SKM-1 treated with dmso at 0.1 percent for 144 hours (cell line): ENCODE measurements at regions not wholly inside any gene's neighbourhood (a gene's known extent, or its start where the extent isn't known, plus 50 kb on each side); places are given as distances from the start of the nearest gene placed in this dataset.
A peak's percentile ranks its signal among the peaks of the same experiment; 100 is the strongest.
"Not testable (repeated sequence)": the region's sequence is repeated elsewhere in the genome, so short reads cannot be mapped to it uniquely, and the experiment has no call there.

Experiments
- DNase-seq: peaks from one replicate; lab custom pipeline; 2025; ENCODE audit not compliant: unreplicated experiment; lab: John Stamatoyannopoulos, UW

GRCh38 chr21:14688412-14688811 is 142.3 kb upstream of the SAMSN1 start:
- no peak for DNase-seq

GRCh38 chr21:14687268-14687625 is 141.1 kb upstream of the SAMSN1 start:
- DNase-seq, result peak; percentile 81

DNA sequence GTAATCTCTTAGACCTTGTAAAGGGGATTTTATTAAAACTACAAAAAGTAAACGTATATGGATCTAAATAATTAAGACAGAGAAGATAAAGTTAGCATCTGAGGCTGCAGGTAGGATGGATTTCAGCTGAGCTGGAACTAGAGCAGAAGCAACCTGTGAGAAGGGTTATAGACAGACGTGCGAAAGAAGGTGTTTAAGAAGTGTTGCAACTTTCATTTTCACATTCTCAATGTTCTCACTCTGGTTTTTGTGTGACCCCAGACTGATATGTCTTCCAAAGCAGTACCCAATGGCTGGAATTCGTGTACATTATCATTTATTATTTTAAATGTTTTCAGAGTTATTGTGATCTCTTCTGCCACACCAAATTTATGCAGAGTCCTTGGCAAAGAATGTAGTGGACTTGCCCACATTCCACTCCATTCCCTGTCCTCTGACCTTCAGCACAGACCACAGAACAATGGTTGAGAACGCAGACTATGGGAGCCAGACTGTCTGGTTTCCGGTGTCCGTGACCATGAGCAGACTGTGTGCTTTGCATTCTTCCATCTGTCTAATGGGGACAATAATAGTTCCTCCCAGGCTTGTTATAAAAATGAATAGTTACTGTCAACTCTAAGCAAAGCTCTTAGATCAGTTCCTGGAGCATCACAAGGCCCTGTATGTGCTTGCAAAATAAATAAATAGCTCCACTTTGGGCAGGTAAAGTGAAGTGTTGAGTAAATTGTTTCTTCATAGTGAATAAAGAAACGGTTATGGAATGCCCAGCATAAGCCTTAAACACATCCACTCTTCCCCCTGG is 140.6 kb upstream of the SAMSN1 start:
- no peak for DNase-seq

- DNase-seq, result peak; percentile 80
Measured at GRCh38 chr21:14685568-14685967, 139.5 kb upstream of the SAMSN1 start.

- DNase-seq, result peak; percentile 10
Measured at GRCh38 chr21:14684071-14684470, 138.0 kb upstream of the SAMSN1 start.

GRCh38 chr21:14683063-14683462 is 136.9 kb upstream of the SAMSN1 start:
- peak; percentile 49 for DNase-seq

- no peak for DNase-seq
Measured at GRCh38 chr21:14678973-14679574, 133.0 kb upstream of the SAMSN1 start.

- DNase-seq, result no peak
Measured at GRCh38 chr21:14677639-14678179, 131.6 kb upstream of the SAMSN1 start.

- DNase-seq, result no peak
Measured at GRCh38 chr21:14677013-14677412, 130.9 kb upstream of the SAMSN1 start.

GRCh38 chr21:14675774-14676530 is 129.8 kb upstream of the SAMSN1 start:
- DNase-seq, result peak; percentile 41

DNA sequence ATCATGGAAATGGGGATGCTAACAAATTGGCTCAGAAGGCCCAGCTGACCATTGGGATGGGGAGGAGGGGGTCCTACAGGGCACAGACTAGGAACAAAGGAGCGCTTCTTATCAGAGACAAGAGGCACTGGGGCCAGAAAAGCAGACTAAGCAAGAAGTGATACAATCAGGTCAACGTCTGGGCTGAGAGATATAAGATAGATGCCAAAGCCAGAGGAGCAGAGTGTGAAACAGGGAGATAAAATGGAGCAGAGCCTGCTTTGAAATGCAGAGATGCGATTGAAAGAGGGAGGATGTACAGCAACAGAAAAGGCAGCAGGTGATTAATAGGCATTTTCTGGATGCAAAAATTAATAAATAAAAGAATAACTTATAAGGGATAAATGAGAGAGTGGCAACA is 127.5 kb upstream of the SAMSN1 start:
- DNase-seq, result no peak

DNA sequence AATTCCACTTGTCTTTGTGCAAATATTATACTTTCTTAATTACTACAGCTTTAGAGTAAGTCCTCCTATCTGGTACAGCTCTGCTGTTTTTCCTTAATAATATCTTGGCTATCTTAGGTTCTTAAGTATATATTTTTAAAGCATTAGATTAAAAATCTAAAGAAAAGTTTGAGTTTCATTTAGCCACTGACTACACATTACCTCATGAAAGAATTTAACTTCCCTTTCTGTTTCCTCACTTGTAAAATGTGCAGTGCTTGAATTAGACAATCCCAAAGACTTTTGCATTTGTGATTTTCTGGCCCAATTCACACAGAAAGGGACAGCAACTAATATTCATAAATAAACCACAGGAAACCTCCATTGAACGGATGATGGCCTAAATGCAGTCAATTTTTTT is 126.4 kb upstream of the SAMSN1 start:
- DNase-seq, result no peak

DNA sequence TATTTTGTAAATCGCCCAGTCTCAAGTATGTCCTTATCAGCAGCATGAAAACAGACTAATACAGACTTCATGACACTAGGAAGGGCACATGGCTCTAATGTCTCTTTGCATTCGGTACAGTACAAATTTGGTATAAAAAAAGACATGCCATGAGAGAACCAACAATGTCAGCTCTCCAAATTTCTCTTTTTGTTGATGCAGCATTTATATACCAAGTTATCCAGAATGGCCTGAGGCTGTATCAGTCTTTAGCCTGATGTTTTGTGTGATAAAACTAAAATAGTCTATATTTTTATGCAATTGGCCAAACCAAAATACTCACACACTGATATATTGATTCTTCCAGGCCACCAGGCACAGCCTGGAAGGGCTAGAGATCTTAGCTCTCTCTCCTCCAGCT is 124.3 kb upstream of the SAMSN1 start:
- DNase-seq, result no peak

GRCh38 chr21:14669092-14669491 is 123.0 kb upstream of the SAMSN1 start:
- not testable (repeated sequence) for DNase-seq

DNA sequence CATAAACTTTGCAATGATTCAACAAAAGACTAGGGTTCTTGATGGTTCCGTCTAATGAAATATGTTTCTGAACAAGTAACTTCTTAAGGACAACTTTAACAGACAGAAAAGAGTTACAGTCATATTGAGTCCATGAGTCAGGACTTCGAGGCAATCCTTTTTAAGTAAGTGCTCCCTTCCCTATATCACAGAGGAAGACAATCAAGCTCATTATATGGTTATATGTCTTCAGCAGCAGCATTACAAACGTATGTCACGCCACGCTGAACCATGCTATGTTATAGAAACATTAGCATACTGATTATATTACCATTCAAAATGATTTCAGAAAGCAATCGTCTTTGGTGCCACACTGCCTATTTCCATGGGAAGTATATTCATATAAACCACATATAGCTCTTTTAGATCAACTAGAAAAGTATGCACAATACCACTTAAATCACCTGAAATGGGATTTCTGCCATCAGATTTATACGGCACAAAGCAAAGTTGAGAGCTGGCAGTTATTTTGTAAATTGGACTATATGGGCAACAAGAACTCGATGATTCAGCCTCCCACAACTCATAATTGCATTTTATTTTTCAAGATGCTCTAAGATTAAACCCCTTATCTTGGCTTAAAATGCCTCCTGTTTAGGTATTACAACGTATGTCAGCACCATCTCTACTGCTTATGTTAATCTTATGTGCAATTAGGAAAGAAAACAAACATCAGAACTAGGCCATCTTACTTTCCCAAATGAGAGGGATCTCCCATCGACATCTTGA is 111.3 kb upstream of the SAMSN1 start:
- no peak for DNase-seq

DNA sequence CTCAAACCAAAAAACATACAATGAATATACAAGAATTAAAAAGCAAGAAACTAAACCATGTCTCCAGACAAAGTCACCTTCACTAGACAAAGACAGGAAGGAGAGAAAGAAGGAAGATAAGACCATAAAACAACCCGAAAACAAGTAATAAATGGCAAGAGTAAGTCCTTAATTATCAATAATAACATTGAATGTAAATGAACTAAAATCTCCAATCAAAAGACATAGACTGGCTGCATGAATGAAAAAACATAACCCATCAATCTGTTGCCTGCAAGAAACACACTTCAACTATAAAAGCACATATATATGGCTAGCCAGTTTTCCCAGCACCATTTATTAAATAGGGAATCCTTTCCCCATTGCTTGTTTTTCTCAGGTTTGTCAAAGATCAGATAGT is 100.8 kb upstream of the SAMSN1 start:
- DNase-seq, result no peak

GRCh38 chr21:14645702-14646101 is 99.6 kb upstream of the SAMSN1 start:
- DNase-seq, result no peak

- DNase-seq, result no peak
Measured at GRCh38 chr21:14632359-14632758, 86.2 kb upstream of the SAMSN1 start.

- no peak for DNase-seq
Measured at GRCh38 chr21:14630556-14631069, 84.5 kb upstream of the SAMSN1 start.

DNA sequence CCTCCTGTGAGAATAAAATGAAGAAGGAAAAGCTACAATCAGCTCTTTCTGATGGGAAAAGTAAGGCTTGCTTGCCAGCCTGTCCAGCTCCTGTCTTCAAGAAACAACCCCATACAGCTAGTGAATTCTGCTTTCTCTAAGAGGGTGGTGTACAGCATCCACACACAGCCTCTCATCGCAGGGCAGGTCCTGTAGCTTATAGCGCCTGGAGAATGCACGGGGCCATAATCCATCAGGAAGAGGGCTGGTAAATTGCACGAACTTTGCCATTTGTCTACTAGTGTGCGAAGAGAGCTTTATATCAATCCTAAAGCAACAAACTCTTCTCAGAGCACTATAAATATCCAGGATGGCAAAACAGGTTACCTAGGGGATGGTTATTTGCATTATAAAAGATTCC is 83.3 kb upstream of the SAMSN1 start:
- DNase-seq, result no peak

DNA sequence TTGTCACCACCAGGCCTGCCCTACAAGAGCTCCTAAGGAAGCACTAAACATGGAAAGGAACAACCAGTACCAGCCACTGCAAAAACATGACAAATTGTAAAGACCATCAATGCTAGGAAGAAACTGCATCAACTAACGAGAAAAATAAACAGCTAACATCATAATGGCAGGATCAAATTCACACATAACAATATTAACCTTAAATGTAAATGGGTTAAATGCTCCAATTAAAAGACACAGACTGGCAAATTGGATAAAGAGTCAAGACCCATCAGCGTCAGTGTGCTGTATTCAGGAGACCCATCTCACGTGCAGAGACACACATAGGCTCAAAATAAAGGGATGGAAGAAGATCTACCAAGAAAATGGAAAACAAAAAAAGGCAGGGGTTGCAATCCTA is 77.0 kb upstream of the SAMSN1 start:
- DNase-seq, result not testable (repeated sequence)
